ENCODE measurements at regions not wholly inside any gene's neighbourhood (a gene's known extent, or its start where the extent isn't known, plus 50 kb on each side); places are given as distances from the start of the nearest gene placed in this dataset.

GRCh38 chr5:106392766-106393165 lies 1278.0 kb downstream of the EFNA5 start:
- TF ChIP-seq POLR2AphosphoS5 (IDR thresholded peaks at IDR 0.05; ENCODE audit: low read depth, low read length) = no peak
- TF ChIP-seq SIN3A (IDR thresholded peaks at IDR 0.05; ENCODE audit: borderline replicate concordance, insufficient read depth, low read length) = no peak
- no peak for TF ChIP-seq TAF1 (IDR thresholded peaks at IDR 0.05; ENCODE audit: borderline replicate concordance, insufficient read depth, low read length)
- no peak for TF ChIP-seq REST (IDR thresholded peaks at IDR 0.05; ENCODE audit: insufficient read depth in 1 of 2, low read depth in 2 of 2, low read length in 2 of 2)
- no peak for TF ChIP-seq FOXP2 (optimal IDR thresholded peaks at IDR 0.05; ENCODE audit: borderline replicate concordance, extremely low read depth, extremely low read length, insufficient read depth)

GRCh38 chr5:106386287-106386686 lies 1284.5 kb downstream of the EFNA5 start:
- TF ChIP-seq SIN3A (IDR thresholded peaks at IDR 0.05; ENCODE audit: borderline replicate concordance, insufficient read depth, low read length) = no peak
- TF ChIP-seq TAF1 (IDR thresholded peaks at IDR 0.05; ENCODE audit: borderline replicate concordance, insufficient read depth, low read length) = no peak
- no peak for TF ChIP-seq REST (IDR thresholded peaks at IDR 0.05; ENCODE audit: insufficient read depth in 1 of 2, low read depth in 2 of 2, low read length in 2 of 2)
- no peak for TF ChIP-seq FOXP2 (optimal IDR thresholded peaks at IDR 0.05; ENCODE audit: borderline replicate concordance, extremely low read depth, extremely low read length, insufficient read depth)
- no peak for TF ChIP-seq POLR2AphosphoS5 (IDR thresholded peaks at IDR 0.05; ENCODE audit: low read depth, low read length)

GRCh38 chr5:106380736-106381135 lies 1290.0 kb downstream of the EFNA5 start:
- no peak for TF ChIP-seq TAF1 (IDR thresholded peaks at IDR 0.05; ENCODE audit: borderline replicate concordance, insufficient read depth, low read length)
- TF ChIP-seq REST (IDR thresholded peaks at IDR 0.05; ENCODE audit: insufficient read depth in 1 of 2, low read depth in 2 of 2, low read length in 2 of 2) = no peak

GRCh38 chr5:106376522-106376921 lies 1294.2 kb downstream of the EFNA5 start:
- TF ChIP-seq SIN3A (IDR thresholded peaks at IDR 0.05; ENCODE audit: borderline replicate concordance, insufficient read depth, low read length) = no peak
- TF ChIP-seq FOXP2 (optimal IDR thresholded peaks at IDR 0.05; ENCODE audit: borderline replicate concordance, extremely low read depth, extremely low read length, insufficient read depth) = no peak
- TF ChIP-seq TAF1 (IDR thresholded peaks at IDR 0.05; ENCODE audit: borderline replicate concordance, insufficient read depth, low read length) = no peak
- TF ChIP-seq POLR2AphosphoS5 (IDR thresholded peaks at IDR 0.05; ENCODE audit: low read depth, low read length) = no peak
- TF ChIP-seq REST (IDR thresholded peaks at IDR 0.05; ENCODE audit: insufficient read depth in 1 of 2, low read depth in 2 of 2, low read length in 2 of 2) = no peak

GRCh38 chr5:106374956-106375355 lies 1295.8 kb downstream of the EFNA5 start:
- no peak for TF ChIP-seq TAF1 (IDR thresholded peaks at IDR 0.05; ENCODE audit: borderline replicate concordance, insufficient read depth, low read length)
- TF ChIP-seq POLR2AphosphoS5 (IDR thresholded peaks at IDR 0.05; ENCODE audit: low read depth, low read length) = no peak
- no peak for TF ChIP-seq SIN3A (IDR thresholded peaks at IDR 0.05; ENCODE audit: borderline replicate concordance, insufficient read depth, low read length)
- TF ChIP-seq FOXP2 (optimal IDR thresholded peaks at IDR 0.05; ENCODE audit: borderline replicate concordance, extremely low read depth, extremely low read length, insufficient read depth) = no peak
- no peak for TF ChIP-seq REST (IDR thresholded peaks at IDR 0.05; ENCODE audit: insufficient read depth in 1 of 2, low read depth in 2 of 2, low read length in 2 of 2)

Data from PFSK-1 (cell line).